Fibroblast of pulmonary artery (primary cell): ENCODE measurements at regions not wholly inside any gene's neighbourhood (a gene's known extent, or its start where the extent isn't known, plus 50 kb on each side); places are given as distances from the start of the nearest gene placed in this dataset.

Experiments used
- DNase-seq: peaks from one replicate; pipeline ENCODE4 v3.0.0-alpha.2; 2010; ENCODE audit warnings: low read depth
- H3K4me3 ChIP-seq: replicated peaks from 2 replicates; pipeline ENCODE4 v1.5.1; 2011; ENCODE audit warnings: low read depth, mild to moderate bottlenecking, control low read depth, low read length, moderate library complexity
- TF ChIP-seq, protein P1 (sequence below): IDR thresholded peaks from 2 replicates; pipeline ENCODE4 v1.5.1; 2011; ENCODE audit warnings: mild to moderate bottlenecking, control low read depth, low read length, inconsistent platforms; ENCODE audit errors: missing control alignments

DNA sequence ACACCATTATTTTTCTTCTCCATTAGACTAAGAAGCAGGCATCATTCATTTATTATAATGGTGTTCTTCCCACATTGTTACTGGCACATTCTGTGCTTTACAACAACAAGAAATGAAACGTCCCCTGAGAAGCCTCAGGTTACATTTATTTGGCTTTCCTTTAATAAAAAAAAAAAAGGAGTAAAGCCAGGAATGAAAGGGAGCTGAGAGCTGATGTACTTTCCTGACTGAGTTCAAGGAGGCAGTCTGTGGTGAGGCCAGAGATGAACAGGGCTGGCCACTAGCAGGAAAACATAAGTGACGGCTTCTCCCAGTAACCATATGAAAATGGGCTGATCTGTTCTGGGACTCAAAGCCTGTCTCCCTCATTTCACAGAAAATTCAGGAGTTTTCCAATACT, 742.1 kb downstream of the MAFB start:
- H3K4me3 ChIP-seq: no peak overlapping the region
- TF ChIP-seq, protein P1, sequence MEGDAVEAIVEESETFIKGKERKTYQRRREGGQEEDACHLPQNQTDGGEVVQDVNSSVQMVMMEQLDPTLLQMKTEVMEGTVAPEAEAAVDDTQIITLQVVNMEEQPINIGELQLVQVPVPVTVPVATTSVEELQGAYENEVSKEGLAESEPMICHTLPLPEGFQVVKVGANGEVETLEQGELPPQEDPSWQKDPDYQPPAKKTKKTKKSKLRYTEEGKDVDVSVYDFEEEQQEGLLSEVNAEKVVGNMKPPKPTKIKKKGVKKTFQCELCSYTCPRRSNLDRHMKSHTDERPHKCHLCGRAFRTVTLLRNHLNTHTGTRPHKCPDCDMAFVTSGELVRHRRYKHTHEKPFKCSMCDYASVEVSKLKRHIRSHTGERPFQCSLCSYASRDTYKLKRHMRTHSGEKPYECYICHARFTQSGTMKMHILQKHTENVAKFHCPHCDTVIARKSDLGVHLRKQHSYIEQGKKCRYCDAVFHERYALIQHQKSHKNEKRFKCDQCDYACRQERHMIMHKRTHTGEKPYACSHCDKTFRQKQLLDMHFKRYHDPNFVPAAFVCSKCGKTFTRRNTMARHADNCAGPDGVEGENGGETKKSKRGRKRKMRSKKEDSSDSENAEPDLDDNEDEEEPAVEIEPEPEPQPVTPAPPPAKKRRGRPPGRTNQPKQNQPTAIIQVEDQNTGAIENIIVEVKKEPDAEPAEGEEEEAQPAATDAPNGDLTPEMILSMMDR: no peak
- no peak for DNase-seq

DNA sequence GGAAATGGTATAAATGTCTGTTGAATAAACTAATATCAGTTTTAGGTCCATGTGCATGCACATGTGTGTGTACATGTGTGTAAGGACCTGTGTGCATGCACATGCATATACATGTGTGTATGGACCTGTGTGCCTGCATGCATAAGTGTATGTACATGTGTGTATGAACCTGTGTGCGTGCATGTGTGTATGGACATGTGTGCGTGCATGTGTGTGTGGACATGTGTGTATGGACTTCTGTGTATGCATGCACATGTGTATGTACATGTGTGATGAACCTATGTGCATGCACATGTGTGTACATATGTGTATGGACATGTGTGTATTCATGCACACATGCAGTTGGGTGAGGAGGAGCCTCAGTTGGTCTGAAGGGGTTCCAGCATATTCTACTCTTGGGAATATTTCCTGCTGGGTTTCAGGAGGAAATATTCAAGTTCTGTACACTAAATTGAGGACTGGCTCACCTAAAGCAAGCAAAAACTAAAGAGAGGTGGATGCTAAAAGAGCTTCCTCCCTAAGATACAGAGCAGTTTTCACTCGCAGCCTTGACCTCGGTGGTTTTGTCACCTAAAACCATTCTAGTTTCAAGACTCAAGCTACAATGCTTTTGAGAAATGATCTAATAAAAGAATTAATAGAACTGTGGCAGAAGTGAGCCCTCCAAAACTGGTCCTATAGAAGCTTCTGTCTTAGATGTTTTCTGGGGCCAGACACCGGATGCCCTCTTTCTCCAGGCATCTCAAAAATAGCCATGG, 742.8 kb downstream of the MAFB start:
- no peak for DNase-seq
- TF ChIP-seq, protein P1: no peak

DNA sequence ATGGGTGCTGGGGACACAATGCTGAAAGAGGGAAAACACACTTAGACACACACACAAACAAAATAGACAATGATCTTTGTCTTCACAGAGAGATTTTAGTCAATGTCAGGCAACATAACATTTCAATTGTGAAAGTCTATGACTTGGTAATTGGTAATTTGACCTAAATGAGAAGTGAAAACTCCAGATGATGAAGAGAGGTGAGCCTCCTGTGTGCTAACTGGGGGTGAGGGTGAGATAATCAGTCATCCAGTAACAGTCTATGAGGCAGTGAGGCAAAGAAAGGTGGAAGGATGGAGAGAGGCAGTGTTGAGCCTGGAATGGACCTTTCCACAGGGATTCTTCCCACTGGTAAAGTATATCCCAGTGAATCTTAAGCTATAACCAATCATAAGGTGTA, 744.2 kb downstream of the MAFB start:
- DNase-seq: no peak
- H3K4me3 ChIP-seq: no peak overlapping the region
- TF ChIP-seq, protein P1: no peak

More for the DNA sequence above, 742.8 kb downstream of the MAFB start:
- no peak overlapping the region for H3K4me3 ChIP-seq

DNA sequence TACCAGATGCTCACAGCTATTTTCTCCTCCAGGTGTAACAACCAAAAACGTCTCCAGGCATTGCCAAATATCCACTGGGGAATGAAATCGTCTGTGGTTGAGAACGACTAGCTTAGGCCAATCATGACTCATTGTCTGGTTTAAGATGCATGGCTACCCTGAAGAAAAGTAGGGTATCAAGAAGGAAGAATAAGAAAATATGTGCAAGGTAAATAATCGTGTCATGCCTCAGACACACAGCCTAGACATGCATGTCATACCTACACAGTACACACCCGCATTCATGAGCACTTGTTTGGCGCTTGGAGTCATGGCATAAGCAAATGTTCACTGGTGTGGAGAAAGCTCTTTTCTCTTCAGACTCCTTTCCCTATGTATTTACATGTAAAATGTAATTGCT, 745.7 kb downstream of the MAFB start:
- TF ChIP-seq, protein P1: no peak
- DNase-seq: no peak
- no peak overlapping the region for H3K4me3 ChIP-seq

DNA sequence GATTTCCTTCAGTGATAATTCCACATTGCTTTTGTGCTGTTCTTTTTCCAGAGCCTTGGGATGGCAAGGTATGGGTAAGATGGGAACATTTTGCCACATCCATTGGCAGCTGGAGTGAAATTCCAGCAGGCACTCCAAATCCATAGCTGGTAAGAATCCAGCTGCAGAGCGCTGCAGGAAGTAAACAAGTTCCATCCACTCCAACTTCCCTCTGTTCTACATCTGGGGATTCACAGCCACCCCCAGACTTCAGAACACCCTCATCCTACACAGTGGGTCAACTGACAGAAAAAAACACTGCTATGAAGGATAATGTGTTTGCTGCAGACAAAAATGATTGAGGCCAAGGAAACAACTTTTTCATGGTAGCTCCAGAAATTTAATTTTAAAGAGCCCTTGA, 747.8 kb downstream of the MAFB start:
- no peak for DNase-seq
- TF ChIP-seq, protein P1: no peak
- no peak overlapping the region for H3K4me3 ChIP-seq

DNA sequence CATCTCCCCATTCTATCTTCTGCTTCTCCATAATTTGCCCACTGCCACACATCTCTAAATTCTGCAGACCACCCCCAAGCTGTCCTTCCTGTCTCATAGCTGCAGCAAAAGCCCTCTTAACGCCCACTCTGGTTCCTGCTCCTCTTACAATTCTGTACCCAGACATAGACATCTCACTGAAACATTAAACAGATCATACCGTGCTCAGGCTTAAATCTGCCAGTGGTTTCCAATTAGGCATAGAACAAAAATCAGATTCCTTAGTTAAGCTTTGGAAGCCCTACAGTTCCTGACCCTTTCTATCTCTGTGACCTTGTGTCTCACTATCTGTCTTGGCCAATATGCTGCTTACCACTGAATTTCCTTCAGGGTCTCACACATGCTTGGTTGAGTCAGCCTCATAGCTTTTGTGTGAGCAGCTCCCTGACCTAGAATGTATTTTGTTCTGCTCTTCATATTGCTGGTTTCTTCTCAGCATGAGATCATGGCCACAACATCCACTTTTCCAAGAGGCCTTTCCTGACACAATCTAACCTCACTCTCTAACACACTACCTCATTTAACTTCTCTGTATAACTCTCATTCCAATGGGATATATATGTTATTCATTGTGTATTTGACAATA, 749.7 kb downstream of the MAFB start:
- H3K4me3 ChIP-seq: no peak overlapping the region
- TF ChIP-seq, protein P1: no peak
- no peak for DNase-seq
